HG03469 (cell line): ENCODE measurements at regions not wholly inside any gene's neighbourhood (a gene's known extent, or its start where the extent isn't known, plus 50 kb on each side); places are given as distances from the start of the nearest gene placed in this dataset.
"Not testable (repeated sequence)": the region's sequence is repeated elsewhere in the genome, so short reads cannot be mapped to it uniquely, and the experiment has no call there.

Source experiments
- ATAC-seq: cut with Tn5 transposase; IDR thresholded peaks from one replicate; pipeline ENCODE4 v1.9.1; 2021; ENCODE audit warnings: mild to moderate bottlenecking, moderate library complexity, moderate number of reproducible peaks; ENCODE audit not compliant: unreplicated experiment

DNA sequence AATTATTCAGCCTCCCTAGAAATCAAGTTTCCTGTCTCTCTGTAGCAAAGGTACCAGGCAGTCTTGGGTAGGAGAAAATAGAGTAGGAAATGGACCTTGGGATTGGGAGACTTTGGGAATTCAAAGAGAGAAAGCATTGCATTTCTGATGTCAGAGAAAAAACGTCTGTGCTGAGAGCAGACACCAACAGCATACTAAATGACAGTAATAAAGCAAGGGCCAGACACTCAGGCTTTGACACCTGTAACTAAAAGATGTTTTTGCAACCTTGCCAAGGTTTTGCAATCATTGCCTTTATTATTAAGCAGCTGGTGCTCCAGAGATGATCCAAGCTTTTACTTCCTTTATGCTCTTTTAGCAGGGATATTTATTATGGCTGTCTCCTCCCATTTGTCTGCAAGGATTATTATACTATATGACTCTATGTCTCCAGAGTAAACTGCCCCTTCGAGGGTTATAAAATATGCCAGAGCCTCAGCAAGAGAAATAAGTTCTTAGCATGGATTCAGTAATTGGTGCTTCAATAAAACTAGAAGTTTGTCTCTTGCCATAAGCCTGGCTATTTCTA lies 85.2 kb upstream of the GRAMD1B start:
- ATAC-seq: no peak

DNA sequence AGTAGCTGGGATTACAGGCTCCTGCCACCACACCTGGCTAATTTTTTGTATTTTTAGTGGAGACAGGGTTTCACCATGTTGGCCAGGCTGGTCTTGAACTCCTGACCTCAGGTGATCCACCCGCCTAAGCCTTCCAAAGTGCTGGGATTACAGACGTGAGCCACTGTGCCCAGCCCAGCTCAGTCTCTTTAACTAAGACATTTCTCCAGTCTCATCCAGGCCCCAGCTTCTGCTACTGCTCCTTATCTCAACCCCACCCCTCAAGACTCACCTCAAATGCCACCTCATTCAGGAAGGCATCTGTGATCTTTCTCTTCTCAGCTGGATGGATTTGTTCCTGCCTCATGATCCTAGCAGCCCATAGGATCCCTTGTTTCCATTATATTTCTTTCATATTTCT lies 85.9 kb upstream of the GRAMD1B start:
- ATAC-seq: not testable (repeated sequence)

DNA sequence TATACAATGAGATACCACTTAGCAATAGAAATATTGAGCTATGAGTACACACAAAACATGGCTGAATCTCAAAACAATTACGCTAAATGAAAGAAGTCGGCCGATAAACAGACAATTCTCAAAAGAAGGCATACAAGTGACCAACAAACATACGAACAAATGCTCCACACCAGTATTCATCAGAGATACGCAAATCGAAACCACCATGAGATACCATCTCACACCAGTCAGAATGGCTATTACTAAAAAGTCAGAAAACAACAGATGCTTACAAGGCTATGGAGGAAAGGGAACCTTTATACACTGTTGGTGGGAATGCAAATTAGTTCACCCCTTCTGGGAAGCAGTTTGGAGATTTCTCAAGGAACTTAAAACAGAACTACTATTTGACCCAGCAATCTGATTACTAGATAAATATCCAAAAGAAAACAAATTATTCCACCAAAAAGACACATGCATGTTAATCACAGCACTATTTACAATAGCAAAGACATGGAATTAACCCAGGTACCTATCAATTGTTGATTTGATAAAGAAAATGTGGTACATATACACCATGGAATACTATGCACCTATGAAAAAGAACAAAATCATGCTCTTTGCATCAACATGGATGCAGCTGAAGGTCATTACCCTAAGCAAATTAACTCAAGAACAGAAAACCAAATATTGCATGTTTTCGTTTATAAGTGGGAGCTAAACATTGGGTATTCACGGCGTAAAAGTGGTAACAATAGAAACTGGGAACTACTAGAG lies 90.9 kb upstream of the GRAMD1B start:
- no peak for ATAC-seq

DNA sequence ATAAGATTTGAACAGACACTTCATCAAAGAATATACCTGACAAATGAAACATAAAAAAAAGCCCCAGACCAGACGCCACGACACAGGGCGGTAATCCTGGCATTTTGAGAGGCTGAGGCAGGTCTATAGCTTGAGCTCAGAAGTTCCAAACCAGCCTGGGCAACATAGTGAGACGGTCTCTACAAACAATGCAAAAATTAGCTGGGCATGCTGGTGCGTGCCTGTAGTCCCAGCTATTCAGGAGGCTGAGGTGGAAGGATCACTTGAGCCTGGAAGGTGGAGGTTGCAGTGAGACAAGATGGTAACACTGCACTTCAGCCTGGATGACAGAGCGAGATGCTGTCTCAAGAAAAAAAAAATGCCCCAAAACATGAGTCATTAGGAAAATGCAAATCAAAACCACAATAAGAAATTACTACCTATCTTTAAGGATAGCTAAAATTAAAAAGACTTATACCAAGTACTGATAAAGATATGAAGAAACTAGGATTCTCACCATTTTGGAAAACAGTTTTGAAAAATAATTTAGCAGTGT lies 91.7 kb upstream of the GRAMD1B start:
- ATAC-seq: no peak

DNA sequence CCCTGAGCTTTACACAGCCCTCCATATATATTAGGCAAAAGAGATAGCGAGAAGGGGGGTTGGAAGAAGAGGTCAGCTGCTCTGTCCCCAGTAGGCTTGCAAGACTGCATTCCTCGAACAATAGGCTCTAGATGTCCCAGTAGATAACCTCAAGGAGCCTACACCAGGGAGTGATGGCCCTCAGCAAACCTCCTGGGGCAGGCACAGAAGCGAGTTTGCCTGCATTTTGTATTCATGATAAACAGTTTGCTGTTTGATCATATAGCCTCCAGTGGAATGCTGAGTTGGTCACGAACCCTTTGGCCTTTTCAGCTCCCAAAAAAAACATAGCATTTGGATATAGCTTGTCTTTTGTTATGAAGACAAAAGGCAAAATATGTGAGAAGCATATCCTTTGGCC lies 95.1 kb upstream of the GRAMD1B start:
- ATAC-seq: no peak

DNA sequence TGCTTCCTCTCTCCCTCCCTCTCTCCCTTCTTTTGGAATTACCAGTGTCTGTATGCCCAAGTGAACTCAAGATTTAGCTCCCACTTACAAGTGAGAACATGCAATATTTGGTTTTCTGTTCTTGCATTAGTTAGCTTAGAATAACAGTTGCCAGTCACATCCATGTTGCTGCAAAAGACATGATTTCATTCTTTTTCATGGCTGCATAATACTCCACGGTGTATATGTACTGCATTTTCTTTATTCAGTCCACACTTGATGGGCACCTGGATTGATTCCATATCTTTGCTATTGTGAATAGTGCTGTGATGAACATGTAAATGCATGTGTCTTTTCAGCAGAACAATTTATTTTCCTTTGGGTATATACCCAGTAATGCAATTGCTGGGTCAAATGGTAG lies 97.5 kb upstream of the GRAMD1B start:
- not testable (repeated sequence) for ATAC-seq

DNA sequence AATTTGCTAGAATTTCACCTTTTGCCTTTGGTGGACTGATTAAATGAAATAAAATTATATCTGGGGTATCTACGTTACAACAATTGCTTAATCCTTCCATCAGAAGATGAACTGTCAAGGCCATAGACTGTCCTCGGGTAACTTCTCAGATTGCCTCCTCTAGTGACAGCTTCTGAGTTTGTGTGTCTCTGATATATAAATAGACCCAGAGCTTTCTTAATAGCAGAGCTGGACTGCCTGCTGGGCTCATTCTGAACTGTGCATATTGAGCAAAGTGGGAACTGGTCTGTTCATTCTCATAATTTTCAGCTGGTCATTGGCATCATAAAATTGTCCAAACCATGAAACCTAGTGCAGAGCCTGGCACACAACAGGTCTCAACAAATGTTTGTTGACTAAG lies 99.1 kb upstream of the GRAMD1B start:
- ATAC-seq: no peak

DNA sequence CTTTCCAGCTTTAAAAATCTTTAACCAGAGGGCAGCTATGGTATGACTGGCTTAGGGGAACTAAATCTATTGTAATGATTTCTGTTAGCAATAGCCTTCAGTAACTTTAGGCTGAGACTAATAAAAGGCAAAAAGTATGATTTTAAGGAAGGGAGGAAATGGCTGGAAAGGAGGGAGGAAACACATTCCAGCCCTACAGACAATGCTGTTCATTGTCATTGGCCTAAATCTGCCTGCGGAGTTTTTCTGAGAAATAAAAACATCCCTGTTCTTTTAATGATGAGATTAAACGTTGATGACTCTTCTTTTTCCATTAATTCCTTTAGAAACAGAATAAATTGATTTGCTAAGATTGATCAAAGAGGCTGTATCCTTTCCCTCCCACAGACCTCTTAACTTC lies 99.6 kb upstream of the GRAMD1B start:
- ATAC-seq: no peak

DNA sequence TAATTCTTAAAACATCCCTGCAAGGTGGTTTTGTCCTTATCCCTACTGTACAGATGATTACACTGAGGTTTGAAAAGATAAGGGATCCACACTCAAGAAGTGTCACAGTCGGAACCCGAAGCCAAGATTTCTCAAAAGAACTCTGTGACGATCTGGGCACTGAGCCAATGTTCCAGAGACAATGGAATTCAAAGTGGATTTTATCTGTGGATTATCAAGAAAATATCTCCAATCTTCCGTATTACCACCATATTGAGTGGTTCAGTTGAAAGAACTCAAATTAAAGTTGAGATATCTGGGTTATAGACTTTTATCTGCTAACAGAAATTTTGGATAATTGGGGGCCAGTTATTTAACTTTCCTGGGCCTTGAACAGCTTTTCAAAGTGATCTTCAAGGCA lies 100.0 kb upstream of the GRAMD1B start:
- no peak for ATAC-seq

DNA sequence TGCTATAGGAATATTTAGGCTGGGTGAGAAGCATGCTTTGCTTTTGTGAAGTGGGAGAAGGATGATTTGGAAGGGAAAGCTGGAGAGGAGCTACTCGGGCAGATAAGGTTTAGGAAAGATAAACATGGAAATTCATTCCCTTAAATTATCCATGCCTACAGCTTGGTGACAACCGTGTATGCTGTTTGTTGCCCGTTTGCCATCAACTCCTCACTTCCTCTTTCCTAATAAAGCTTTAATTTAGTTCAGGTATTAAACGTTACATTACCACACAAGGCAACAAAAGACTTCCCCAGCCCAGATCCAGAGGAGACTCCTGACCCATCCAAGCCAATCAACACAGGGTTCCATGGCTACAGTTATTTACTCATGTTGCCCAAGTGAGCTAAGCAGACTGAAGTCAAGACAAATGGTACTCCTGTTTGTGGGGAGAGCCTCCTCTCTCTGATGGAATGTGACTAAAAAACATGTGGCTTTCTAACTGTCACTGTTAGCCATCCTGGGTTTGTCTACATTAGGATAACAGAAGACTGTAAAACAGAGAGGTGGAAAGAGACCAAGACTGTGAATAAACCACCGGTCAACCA lies 101.7 kb upstream of the GRAMD1B start:
- no peak for ATAC-seq

DNA sequence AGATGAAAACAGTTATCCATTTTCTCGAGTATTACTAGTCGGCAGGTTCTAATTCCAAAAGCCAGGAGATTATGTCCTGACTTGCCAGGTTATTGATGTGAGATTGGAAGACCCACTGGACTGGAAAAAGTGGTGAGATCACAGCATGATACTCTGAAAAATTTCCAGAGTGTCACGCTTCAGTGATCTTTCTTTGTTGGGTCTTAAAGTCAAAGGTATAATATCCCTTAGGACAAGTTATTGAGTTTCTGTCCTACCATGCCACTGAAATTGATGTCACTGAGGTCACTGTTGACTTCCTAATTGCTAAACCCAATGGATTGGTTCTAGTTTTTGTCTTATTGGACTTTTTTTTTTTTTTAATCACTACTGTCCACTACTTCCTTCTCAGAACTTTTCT lies 104.5 kb upstream of the GRAMD1B start:
- ATAC-seq: no peak

DNA sequence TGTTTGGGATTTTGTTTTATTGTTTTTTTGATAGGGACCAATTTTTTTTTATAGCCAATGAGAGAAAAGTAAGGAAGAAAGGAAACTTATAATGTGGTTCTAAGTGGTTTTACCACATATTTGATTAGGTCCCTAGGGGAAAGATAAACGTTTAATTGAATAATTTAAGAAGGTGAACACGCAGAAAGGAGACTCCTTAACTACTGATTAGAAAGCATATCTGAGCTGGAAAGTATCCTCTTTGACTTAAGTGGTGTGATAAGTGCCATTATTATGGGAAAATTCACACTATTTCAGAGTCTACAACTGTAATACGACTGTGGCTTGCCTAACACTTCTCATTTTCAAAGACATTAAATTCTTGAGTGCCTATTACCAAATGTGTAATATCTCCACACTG lies 106.5 kb upstream of the GRAMD1B start:
- no peak for ATAC-seq

DNA sequence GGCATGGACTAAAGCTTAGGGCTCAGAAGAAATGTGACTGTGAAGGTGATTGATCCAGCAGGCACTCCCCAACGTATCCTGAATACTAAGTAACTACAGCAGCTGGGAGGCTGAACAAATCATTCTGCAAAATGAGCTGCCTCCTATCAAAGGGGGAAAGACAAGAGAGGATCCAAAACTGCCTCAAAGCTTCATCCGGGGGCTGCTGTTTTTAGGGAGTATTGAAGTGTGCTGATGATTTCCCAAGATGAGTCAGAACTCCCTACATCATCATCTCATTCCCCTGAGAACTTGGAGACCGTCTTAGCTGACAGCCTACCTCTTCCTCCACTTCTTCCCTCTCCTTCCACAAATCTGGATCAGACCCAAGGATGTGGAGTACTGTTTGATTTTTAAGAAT lies 108.4 kb upstream of the GRAMD1B start:
- no peak for ATAC-seq

DNA sequence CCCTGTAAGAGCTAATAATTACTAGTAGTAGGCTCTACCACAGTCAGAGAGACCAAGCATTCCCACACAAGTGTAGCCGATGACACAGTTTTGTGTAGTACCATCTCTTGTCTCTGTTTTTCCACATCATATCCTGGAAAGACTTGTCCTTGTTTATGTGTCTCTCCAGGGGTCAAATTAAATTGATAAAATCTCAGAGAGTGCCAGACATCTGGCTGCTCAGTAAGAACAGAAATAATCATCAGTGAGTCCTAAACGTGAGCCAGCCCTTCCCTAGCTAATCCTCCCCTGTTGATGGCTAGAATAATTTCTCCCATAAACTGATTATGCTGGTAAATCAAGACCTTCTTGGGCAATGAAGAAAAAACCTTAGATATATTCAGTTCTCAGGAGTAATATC lies 111.4 kb upstream of the GRAMD1B start:
- ATAC-seq: no peak

DNA sequence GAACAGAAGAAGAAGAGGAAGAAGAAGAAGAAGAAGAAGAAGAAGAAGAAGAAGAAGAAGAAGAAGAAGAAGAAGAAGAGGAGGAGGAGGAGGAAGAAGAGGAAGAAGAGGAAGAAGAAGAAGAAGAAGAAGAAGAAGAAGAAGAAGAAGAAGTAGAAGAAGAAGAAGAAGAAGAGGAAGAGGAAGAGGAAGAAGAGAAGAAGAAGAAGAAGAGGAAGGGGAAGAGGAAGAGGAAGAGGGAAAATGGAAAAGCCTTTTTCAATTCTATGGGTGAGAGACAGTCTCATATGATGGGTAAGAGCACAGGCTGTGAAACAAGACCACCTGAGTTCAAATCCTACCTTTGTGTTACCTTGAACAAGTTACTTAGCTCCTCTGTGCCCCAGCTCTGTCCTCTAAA lies 111.9 kb upstream of the GRAMD1B start:
- ATAC-seq: not testable (repeated sequence)

DNA sequence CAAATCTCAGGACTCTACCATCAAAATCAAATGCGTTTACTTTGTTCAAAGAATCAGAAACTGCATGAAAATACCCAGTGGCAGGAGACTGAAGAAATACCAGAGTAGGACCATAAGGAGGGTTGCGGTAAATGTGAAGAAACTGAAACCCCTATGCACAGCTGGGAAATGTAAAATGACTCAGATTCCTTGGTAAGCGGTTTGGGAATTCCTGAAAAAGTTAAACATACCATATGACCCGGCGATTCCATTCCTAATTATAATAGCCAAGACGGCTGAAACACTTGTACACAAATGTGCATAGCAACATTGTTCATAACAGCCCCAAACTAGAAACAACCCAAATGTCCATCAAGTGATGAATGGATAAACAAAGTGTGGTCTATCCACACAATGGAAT lies 114.1 kb upstream of the GRAMD1B start:
- ATAC-seq: no peak

DNA sequence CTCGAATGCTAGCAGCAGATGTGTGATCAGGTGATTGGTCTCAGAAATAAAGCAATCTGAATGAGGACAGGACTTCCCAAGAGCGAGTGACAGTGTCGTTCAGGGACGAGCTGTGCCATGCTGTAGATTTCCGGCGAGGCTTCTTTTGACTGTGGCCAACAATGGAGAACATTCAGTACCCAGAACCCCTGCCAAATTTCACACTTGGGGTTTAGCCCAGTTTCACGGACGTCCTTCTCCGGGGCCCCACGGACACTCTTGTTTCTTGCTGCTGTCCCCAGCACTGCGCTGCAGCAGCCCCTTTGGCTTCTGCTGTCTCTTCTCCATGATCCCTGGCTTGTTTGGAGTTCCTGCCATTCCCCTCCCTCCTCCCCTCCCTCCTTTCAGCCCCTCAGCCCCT lies 115.1 kb upstream of the GRAMD1B start:
- ATAC-seq: no peak

DNA sequence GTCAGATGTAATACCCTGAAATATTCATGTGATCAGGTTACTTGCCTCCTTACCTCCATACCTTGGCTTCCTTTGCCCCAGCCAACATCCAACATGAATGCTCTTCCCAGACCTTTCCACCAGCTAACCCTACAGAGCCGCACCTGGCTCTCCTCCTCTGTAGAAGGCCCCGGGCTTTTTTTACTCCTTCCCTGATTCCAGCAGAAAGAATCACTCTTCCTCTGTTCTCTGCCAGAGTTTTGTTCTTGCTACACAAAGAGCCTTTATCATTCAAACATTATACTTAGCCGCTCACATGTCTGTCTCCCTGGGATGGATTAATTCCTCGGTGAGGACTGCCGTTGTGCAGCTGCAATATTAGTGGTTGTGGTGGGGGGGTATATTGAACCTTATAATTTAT lies 116.8 kb upstream of the GRAMD1B start:
- no peak for ATAC-seq

DNA sequence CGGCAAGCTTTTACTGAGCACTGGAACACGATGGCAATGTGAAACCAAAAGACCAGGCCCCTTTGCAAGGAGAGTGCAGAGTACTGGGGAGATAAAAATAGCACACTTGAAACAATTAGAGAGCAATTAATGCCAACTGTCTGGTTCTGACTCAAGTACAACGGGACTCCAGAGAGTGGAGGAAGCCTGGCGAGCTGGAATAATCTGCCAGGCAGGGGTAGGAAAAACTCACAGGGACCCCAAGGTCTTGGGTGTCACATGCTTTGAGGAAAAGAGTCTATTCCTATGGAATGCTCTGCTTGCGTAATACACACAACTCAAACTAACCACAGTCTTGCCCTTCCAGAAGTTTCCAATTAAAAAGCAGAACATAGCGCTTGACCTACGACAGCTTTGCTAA lies 113.0 kb upstream of the CLMP start:
- no peak for ATAC-seq

DNA sequence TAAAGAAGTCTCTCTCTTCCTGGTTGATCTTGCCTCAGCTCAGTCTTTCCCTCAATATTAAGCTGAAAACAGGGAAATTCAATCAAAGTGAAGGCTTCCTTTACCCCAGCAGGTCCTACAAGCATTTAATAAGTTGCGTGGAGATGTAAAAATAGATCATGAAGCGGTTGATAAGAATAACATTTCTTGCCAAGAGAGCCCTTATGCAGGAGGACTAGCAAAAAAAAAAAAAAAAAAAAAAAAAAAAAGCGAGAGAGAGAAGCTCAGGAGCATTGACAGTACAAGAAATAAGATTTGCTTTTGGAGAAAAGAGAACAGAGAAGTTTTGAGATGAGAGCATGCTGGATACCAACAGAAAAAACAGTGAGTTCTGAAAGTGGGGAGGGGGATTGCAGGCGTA lies 112.2 kb upstream of the CLMP start:
- ATAC-seq: no peak

DNA sequence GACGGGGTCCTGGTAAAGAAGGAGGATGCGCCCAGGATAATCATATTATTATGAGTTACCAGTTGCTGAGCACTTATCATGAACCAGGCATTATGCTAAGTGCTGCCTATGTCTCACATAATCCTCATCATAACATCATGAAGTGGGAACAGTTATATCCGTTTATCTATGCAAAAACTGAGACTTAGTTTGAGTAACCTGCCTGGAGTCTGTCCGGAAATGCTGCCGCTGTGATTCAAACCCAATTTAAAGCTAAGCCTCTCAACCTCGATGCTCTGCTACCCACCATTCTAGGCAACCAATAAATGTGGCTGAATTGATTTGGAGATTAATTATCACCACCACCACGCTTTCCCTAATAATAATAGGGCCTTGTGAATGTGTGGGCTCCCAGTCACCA lies 111.5 kb upstream of the CLMP start:
- ATAC-seq: no peak

DNA sequence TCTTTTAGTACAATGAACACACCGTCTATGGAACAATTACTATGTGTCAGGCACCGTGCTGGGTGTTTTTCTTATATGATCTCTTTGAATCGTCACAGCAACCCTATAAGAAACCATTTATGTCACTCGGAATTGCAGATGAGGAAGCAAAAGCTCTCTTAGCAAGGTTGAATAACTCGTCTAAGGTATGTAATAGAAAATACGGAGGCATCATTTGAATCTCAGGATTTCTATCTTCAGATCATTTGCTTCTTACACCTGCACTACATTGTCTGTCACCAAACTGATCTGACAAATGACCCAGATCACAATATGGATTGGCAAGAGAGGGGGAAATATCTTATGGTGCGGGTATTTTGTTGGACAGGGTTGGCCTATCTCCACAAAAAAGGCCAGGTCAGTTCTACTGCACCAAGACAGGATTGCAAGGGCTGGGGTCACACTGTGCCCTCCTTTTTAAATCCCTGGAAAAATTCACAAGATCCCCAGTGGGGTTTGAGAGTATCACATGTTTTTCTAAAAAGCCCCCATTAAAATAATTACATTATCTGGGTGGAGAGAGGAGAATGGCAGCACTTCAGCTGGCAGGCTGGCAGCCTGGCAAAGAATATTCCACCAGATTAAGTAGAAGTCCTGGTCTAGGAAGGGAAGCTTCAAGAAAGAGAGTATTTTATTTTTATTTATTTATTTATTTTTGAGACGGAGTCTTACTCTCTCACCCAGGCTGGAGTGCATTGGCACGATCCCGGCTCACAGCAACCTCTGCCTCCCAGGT lies 110.7 kb upstream of the CLMP start:
- ATAC-seq: no peak
